Left forelimb (tissue), 1 donor: ENCODE measurements at regions not wholly inside any gene's neighbourhood (a gene's known extent, or its start where the extent isn't known, plus 50 kb on each side); places are given as distances from the start of the nearest gene placed in this dataset.

Experiments
- DNase-seq: peaks from one replicate; pipeline ENCODE4 v3.0.0-alpha.2; 2018; ENCODE audit warnings: low spot score

- no peak for DNase-seq
These were observed 194.9 kb upstream of the NT5C1B start for GRCh38 chr2:18784245-18784644.

GRCh38 chr2:18781541-18782280 lies 192.3 kb upstream of the NT5C1B start:
- DNase-seq = no peak

- DNase-seq = no peak
These were observed 188.0 kb upstream of the NT5C1B start for GRCh38 chr2:18777250-18777812.

GRCh38 chr2:18771212-18771611 lies 181.8 kb upstream of the NT5C1B start:
- no peak for DNase-seq

GRCh38 chr2:18763338-18763737 lies 174.0 kb upstream of the NT5C1B start:
- no peak for DNase-seq

- DNase-seq = no peak
These were observed 173.3 kb upstream of the NT5C1B start for GRCh38 chr2:18762667-18763066.

- DNase-seq = no peak
These were observed 164.9 kb upstream of the NT5C1B start for GRCh38 chr2:18754286-18754685.

GRCh38 chr2:18753722-18754121 lies 164.4 kb upstream of the NT5C1B start:
- DNase-seq = no peak

GRCh38 chr2:18752667-18753422 lies 163.5 kb upstream of the NT5C1B start:
- no peak for DNase-seq

GRCh38 chr2:18752022-18752493 lies 162.7 kb upstream of the NT5C1B start:
- DNase-seq = no peak

GRCh38 chr2:18750672-18751554 lies 161.5 kb upstream of the NT5C1B start:
- DNase-seq = no peak

- DNase-seq = peak; percentile 68
These were observed 160.7 kb upstream of the NT5C1B start for GRCh38 chr2:18749912-18750526.

GRCh38 chr2:18745431-18746272 lies 156.3 kb upstream of the NT5C1B start:
- no peak for DNase-seq

GRCh38 chr2:18741895-18742732 lies 152.7 kb upstream of the NT5C1B start:
- DNase-seq = peak; percentile 66

- no peak for DNase-seq
These were observed 151.8 kb upstream of the NT5C1B start for GRCh38 chr2:18741191-18741590.

- DNase-seq = peak; percentile 68
These were observed 151.1 kb upstream of the NT5C1B start for GRCh38 chr2:18740474-18740881.

- no peak for DNase-seq
These were observed 142.3 kb upstream of the NT5C1B start for GRCh38 chr2:18731666-18732065.

- DNase-seq = no peak
These were observed 135.2 kb upstream of the NT5C1B start for GRCh38 chr2:18724371-18725145.

GRCh38 chr2:18723219-18723618 lies 133.8 kb upstream of the NT5C1B start:
- no peak for DNase-seq
